Lower leg skin (tissue), 4 donors: ENCODE measurements at regions not wholly inside any gene's neighbourhood (a gene's known extent, or its start where the extent isn't known, plus 50 kb on each side); places are given as distances from the start of the nearest gene placed in this dataset.

Experiments used
- DNase-seq, 2 donors: peaks; one replicate each; pipeline ENCODE4 v3.0.0-alpha.2; 2019; ENCODE audit warnings: low spot score in 2 of 2
- H3K4me3 ChIP-seq: fragments of 200-600 bp; sonication (generic); 2 replicates; pipeline ENCODE4 v1.5.1; 2017; ENCODE audit warnings: mild to moderate bottlenecking, low read depth; ENCODE audit not compliant: poor library complexity, severe bottlenecking
- POLR2A ChIP-seq, 2 donors: fragments of 450-650 bp; IDR thresholded peaks; one replicate each; pipeline ENCODE4 v1.6.1; 2016 to 2017; ENCODE audit warnings: antibody characterized with exemption in 2 of 2, mild to moderate bottlenecking in 1 of 2, moderate library complexity in 1 of 2
- WGBS, 2 donors: methylation state at CpG; one replicate each; pipeline ENCODE4 v1.1.5; 2018; 5-methylcytosine and 5-hydroxymethylcytosine counted together
- intact Hi-C: fragments of 100-400 bp; cut with DNase I; formaldehyde crosslinking; loops from one replicate; pipeline ENCODE4 v1.15.0; 2023; ENCODE audit warnings: low total_unique reads
- TF ChIP-seq, protein P1 (sequence below), 3 donors: fragments of 450-650 bp; IDR thresholded peaks; one replicate each; pipeline ENCODE4 v1.5.1; 2016; ENCODE audit warnings: antibody characterized with exemption in 3 of 3, mild to moderate bottlenecking in 3 of 3, moderate library complexity in 2 of 3

DNA sequence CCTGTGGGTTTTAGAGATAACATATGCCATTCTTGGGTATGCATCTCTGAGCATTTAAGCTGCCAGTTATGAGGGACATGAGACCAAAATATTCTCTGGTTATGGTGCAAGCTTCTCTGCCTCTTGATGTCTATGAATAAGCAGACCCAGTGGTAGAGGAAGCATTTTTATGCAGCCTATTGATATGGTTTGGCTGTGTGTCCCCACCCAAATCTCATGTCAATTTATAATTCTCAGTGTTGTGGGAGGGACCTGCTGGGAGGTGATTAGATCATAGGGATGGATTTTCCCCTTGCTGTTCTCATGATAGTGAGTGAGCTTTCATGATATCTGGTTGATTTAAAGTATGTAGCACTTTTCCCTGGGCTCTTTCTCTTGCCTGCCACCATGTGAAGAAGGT is 187.2 kb downstream of the ARHGAP12 start:
- DNase-seq = no peak
- no peak for TF ChIP-seq POLR2A (IDR thresholded peaks at IDR 0.05)
- TF ChIP-seq, protein P1, sequence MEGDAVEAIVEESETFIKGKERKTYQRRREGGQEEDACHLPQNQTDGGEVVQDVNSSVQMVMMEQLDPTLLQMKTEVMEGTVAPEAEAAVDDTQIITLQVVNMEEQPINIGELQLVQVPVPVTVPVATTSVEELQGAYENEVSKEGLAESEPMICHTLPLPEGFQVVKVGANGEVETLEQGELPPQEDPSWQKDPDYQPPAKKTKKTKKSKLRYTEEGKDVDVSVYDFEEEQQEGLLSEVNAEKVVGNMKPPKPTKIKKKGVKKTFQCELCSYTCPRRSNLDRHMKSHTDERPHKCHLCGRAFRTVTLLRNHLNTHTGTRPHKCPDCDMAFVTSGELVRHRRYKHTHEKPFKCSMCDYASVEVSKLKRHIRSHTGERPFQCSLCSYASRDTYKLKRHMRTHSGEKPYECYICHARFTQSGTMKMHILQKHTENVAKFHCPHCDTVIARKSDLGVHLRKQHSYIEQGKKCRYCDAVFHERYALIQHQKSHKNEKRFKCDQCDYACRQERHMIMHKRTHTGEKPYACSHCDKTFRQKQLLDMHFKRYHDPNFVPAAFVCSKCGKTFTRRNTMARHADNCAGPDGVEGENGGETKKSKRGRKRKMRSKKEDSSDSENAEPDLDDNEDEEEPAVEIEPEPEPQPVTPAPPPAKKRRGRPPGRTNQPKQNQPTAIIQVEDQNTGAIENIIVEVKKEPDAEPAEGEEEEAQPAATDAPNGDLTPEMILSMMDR (IDR thresholded peaks at IDR 0.05) = no peak
- intact Hi-C loops = no loop called here
- no peak overlapping the region for H3K4me3 ChIP-seq

DNA sequence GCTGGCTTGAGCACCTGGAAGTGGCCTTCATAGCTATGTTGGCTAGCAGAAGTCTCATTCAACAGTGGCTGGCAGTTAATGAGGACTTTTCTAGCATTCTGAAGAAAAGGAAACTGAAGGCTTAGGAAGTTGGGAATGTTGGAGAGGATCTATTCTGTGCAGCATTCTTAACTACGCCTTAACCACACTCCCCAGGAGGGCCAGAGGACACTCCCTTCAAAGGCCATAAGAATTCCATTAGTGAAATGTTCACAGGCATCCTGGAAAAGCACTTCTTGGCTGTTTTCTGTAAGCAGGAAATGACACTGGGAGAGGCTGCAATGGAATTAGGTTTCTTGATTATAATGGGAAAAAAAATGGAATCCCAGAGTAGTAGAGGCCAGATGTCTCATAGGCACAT is 188.9 kb downstream of the ARHGAP12 start:
- intact Hi-C loops = no loop called here
- no peak for DNase-seq
- TF ChIP-seq, protein P1 (IDR thresholded peaks at IDR 0.05) = no peak
- 62 to 68% methylated on average over 1 of the region's 1 CpG for WGBS, 2 donors
- no peak overlapping the region for H3K4me3 ChIP-seq

DNA sequence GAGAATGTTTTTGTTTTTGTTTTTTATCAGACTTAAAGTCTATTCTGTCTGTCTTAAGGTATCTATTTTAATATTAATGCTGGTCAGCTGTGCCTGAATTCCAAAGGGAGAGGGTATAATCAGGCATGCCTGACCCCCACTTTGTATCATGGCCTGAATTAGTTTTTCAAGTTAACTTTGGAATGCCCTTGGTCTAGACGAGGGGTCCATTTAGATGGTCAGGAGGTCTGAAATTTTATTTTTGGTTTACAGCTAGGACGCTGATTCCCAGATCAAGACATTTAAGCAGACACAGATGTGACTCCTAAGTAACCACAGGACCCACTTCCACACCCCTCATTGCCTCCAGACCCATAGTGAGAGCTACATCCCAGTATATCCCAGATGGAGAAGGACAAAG is 189.5 kb downstream of the ARHGAP12 start:
- no peak overlapping the region for H3K4me3 ChIP-seq
- no peak for DNase-seq
- TF ChIP-seq, protein P1 (IDR thresholded peaks at IDR 0.05) = no peak
- TF ChIP-seq POLR2A (IDR thresholded peaks at IDR 0.05) = no peak
- 62 to 86% methylated on average over 2 of the region's 2 CpGs for WGBS, 2 donors
- intact Hi-C loops = no loop called here

DNA sequence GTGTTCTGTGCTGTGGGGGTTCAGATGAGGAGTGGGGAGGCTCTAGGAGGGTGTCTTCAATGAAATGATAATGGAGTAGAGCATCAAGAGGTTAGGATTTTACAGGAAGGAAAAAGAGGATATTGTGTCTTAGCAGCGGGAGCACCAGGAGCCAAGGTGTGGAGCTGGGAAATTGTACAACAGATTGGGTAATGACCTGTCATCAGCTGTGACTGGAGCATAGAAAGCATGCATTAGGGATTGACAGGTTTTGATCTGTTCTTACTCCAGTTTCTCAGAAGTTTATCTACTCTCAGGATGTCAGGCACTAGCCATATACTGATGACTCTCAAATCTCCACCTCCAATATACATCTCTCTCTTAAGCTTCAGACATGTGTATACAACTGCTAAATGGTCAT is 196.9 kb downstream of the ARHGAP12 start:
- intact Hi-C loops = no loop called here
- TF ChIP-seq, protein P1 (IDR thresholded peaks at IDR 0.05) = no peak
- TF ChIP-seq POLR2A (IDR thresholded peaks at IDR 0.05) = no peak
- H3K4me3 ChIP-seq = no peak overlapping the region
- 83 to 92% methylated on average over 1 of the region's 1 CpG for WGBS, 2 donors
- no peak for DNase-seq

DNA sequence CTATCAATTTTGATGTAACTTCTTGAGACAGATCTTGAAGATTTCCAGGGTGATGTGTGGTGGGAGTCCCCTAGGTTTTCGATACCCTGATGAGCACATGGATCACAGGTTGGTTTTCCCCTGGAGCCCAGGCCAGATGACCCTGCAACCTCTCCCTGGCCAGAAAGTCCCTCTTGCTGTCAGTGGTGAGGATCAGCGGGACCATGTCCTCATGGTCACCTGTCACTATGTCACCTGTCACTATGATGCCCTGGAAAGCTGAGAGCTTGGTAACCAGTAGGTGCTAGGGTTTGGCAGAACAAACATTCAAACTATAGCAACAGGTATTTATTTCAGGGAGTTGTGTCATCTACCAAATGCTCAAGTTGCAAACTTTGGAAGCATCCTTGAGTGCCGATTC is 197.9 kb downstream of the ARHGAP12 start:
- TF ChIP-seq, protein P1 (IDR thresholded peaks at IDR 0.05) = no peak
- no peak for TF ChIP-seq POLR2A (IDR thresholded peaks at IDR 0.05)
- no peak overlapping the region for H3K4me3 ChIP-seq
- DNase-seq = no peak
- 97% methylated on average over 3 of the region's 3 CpGs for WGBS, 2 donors
- intact Hi-C loops = no loop called here

DNA sequence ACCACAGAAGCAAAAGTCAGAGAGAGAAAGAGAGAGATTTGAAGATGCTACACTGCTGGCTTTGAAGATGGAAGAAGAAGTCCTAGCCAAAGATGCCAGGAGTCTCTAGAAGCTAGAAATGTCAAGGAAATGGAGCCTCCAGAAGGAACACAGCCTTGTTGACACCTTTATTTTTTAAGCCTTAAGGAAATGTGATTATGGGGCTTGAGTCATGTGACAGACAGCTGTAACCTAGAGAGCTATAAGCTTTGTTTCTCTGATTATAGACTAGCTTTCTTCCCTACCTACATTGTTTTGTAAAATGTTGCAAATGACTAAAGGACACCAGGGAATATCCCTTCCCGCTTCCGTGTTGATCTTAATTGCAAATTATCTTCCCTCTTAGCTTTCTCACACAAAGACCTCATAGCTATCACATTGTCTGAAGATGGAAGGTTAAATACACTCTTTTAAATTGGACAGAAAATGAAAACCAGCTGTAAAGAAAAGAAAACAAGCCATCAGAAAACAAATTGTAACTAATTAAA is 199.9 kb downstream of the ARHGAP12 start:
- no peak for TF ChIP-seq POLR2A (IDR thresholded peaks at IDR 0.05)
- TF ChIP-seq, protein P1 (IDR thresholded peaks at IDR 0.05) = no peak
- intact Hi-C loops = no loop called here
- 47 to 56% methylated on average over 2 of the region's 2 CpGs for WGBS, 2 donors

More for the DNA sequence above, 199.9 kb downstream of the ARHGAP12 start:
- no peak overlapping the region for H3K4me3 ChIP-seq
- DNase-seq = no peak
